WTC11 (cell line): ENCODE measurements at regions not wholly inside any gene's neighbourhood (a gene's known extent, or its start where the extent isn't known, plus 50 kb on each side); places are given as distances from the start of the nearest gene placed in this dataset.

ENCODE experiments used
- ATAC-seq: fragments of 200-7000 bp; cut with Tn5 transposase; 2 replicates; pipeline ENCODE4 v1.10.0; 2021; ENCODE audit warnings: mild to moderate bottlenecking, moderate library complexity
- CTCF ChIA-PET: fragments of 300-600 bp; sonication (Branson Sonifier 250); formaldehyde crosslinking; loops from one replicate; lab custom pipeline; 2021; ENCODE audit warnings: antibody characterized with exemption; lab: Charles Lee
- POLR2A ChIA-PET: fragments of 350-600 bp; sonication (Branson Sonifier 250); formaldehyde crosslinking; loops from one replicate; lab custom pipeline; 2021; ENCODE audit warnings: antibody characterized with exemption; lab: Charles Lee
- DNase-seq: peaks from one replicate; pipeline ENCODE4 v3.0.0; 2021; ENCODE audit warnings: low spot score
- H3K27ac Mint-ChIP-seq: 2 replicates; pipeline ENCODE4 v1.8.0; 2021; ENCODE audit warnings: mixed read lengths
- H3K27me3 Mint-ChIP-seq: 2 replicates; pipeline ENCODE4 v1.8.0; 2021; ENCODE audit warnings: low read depth, mild to moderate bottlenecking, moderate library complexity, mixed read lengths
- H3K36me3 Mint-ChIP-seq: 2 replicates; pipeline ENCODE4 v1.8.0; 2021; ENCODE audit warnings: mixed read lengths
- H3K4me1 Mint-ChIP-seq: 2 replicates; pipeline ENCODE4 v1.8.0; 2022; ENCODE audit warnings: mixed read lengths
- H3K4me3 Mint-ChIP-seq: 2 replicates; pipeline ENCODE4 v1.8.0; 2021; ENCODE audit warnings: mild to moderate bottlenecking, moderate library complexity, mixed read lengths
- H3K9me3 Mint-ChIP-seq: 2 replicates; pipeline ENCODE4 v1.8.0; 2021; ENCODE audit warnings: mixed read lengths
- E2F4 ChIP-seq: sonication (generic); formaldehyde crosslinking; IDR thresholded peaks from 2 replicates; pipeline ENCODE4 v1.8.1; 2022; ENCODE audit warnings: low read depth, mild to moderate bottlenecking, moderate library complexity, missing genetic modification reagents, borderline replicate concordance
- E2F5 ChIP-seq: sonication (generic); formaldehyde crosslinking; IDR thresholded peaks from 2 replicates; pipeline ENCODE4 v1.8.1; 2022; ENCODE audit warnings: mild to moderate bottlenecking, moderate library complexity, missing genetic modification reagents
- ELF4 ChIP-seq: sonication (generic); formaldehyde crosslinking; IDR thresholded peaks from 2 replicates; pipeline ENCODE4 v1.8.1; 2022; ENCODE audit warnings: low read depth, mild to moderate bottlenecking, moderate library complexity, missing genetic modification reagents
- ERG ChIP-seq: fragments of 250-450 bp; sonication (Bioruptor Pico); IDR thresholded peaks from 2 replicates; pipeline ENCODE4 v1.8.0; 2021; ENCODE audit warnings: mild to moderate bottlenecking
- GTF2I ChIP-seq: fragments of 250-450 bp; sonication (Bioruptor Pico); conservative IDR thresholded peaks from 2 replicates; pipeline ENCODE4 v1.4.0; 2021; ENCODE audit warnings: mild to moderate bottlenecking
- JUN ChIP-seq: sonication (generic); formaldehyde crosslinking; IDR thresholded peaks from 2 replicates; pipeline ENCODE4 v1.8.0; 2023; ENCODE audit warnings: mild to moderate bottlenecking, missing genetic modification reagents
- NR3C1 ChIP-seq: sonication (generic); formaldehyde crosslinking; conservative IDR thresholded peaks from 2 replicates; pipeline ENCODE4 v1.8.1; 2023; ENCODE audit warnings: low read depth, mild to moderate bottlenecking, missing genetic modification reagents
- OVOL2 ChIP-seq: fragments of 250-450 bp; sonication (Bioruptor Pico); IDR thresholded peaks from 2 replicates; pipeline ENCODE4 v1.9.0; 2021; ENCODE audit warnings: mild to moderate bottlenecking, borderline replicate concordance
- PRRX2 ChIP-seq: fragments of 250-450 bp; sonication (Bioruptor Pico); IDR thresholded peaks from 2 replicates; pipeline ENCODE4 v1.8.0; 2021; ENCODE audit warnings: mild to moderate bottlenecking
- RELA ChIP-seq: sonication (generic); formaldehyde crosslinking; IDR thresholded peaks from 2 replicates; pipeline ENCODE4 v1.8.1; 2022; ENCODE audit warnings: missing genetic modification reagents, mild to moderate bottlenecking, borderline replicate concordance
- USF1 ChIP-seq: sonication (generic); formaldehyde crosslinking; IDR thresholded peaks from 2 replicates; pipeline ENCODE4 v1.8.0; 2022; ENCODE audit warnings: mild to moderate bottlenecking, missing genetic modification reagents
- TF ChIP-seq, protein P1 (sequence below): sonication (generic); formaldehyde crosslinking; IDR thresholded peaks from 2 replicates; pipeline ENCODE4 v1.8.0; 2022; ENCODE audit warnings: missing genetic modification reagents
- TF ChIP-seq, protein P2 (sequence below): sonication (generic); formaldehyde crosslinking; IDR thresholded peaks from 2 replicates; pipeline ENCODE4 v1.8.0; 2023; ENCODE audit warnings: missing genetic modification reagents
- TF ChIP-seq, protein P3 (sequence below): sonication (generic); formaldehyde crosslinking; IDR thresholded peaks from 2 replicates; pipeline ENCODE4 v1.8.1; 2023; ENCODE audit warnings: mild to moderate bottlenecking, moderate library complexity, missing genetic modification reagents
- TF ChIP-seq, protein P4 (sequence below): sonication (generic); formaldehyde crosslinking; IDR thresholded peaks from 2 replicates; pipeline ENCODE4 v1.8.1; 2022; ENCODE audit warnings: mild to moderate bottlenecking, missing genetic modification reagents, moderate library complexity, borderline replicate concordance

DNA sequence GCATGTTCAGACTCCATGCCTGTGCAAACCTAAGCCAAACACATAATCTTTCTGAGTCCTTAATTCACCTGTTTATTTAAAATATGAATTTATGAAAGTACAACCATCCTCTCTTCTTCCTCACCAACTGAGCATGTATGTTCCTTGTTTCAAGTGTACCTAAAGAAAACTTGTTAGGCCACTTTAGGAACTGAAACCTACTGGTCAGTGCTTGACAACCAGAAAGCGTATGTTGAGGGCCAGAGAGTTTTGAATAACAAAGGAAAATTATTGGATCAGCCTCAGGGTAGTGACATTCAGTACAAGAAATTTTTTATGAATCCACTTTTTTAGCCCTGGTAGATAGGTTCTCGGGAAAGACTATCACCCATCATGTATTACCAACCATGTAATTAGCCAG, 847.6 kb upstream of the CELF4 start (continued):
- TF ChIP-seq, protein P1, sequence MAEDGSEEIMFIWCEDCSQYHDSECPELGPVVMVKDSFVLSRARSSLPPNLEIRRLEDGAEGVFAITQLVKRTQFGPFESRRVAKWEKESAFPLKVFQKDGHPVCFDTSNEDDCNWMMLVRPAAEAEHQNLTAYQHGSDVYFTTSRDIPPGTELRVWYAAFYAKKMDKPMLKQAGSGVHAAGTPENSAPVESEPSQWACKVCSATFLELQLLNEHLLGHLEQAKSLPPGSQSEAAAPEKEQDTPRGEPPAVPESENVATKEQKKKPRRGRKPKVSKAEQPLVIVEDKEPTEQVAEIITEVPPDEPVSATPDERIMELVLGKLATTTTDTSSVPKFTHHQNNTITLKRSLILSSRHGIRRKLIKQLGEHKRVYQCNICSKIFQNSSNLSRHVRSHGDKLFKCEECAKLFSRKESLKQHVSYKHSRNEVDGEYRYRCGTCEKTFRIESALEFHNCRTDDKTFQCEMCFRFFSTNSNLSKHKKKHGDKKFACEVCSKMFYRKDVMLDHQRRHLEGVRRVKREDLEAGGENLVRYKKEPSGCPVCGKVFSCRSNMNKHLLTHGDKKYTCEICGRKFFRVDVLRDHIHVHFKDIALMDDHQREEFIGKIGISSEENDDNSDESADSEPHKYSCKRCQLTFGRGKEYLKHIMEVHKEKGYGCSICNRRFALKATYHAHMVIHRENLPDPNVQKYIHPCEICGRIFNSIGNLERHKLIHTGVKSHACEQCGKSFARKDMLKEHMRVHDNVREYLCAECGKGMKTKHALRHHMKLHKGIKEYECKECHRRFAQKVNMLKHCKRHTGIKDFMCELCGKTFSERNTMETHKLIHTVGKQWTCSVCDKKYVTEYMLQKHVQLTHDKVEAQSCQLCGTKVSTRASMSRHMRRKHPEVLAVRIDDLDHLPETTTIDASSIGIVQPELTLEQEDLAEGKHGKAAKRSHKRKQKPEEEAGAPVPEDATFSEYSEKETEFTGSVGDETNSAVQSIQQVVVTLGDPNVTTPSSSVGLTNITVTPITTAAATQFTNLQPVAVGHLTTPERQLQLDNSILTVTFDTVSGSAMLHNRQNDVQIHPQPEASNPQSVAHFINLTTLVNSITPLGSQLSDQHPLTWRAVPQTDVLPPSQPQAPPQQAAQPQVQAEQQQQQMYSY: no peak

- no peak overlapping the region for H3K27ac Mint-ChIP-seq
- TF ChIP-seq, protein P2, sequence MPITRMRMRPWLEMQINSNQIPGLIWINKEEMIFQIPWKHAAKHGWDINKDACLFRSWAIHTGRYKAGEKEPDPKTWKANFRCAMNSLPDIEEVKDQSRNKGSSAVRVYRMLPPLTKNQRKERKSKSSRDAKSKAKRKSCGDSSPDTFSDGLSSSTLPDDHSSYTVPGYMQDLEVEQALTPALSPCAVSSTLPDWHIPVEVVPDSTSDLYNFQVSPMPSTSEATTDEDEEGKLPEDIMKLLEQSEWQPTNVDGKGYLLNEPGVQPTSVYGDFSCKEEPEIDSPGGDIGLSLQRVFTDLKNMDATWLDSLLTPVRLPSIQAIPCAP: no peak
- TF ChIP-seq GTF2I (CRISPR knock-in tag): no peak
- no peak for TF ChIP-seq RELA (CRISPR knock-in tag)
- no peak for TF ChIP-seq E2F4
- TF ChIP-seq OVOL2 (CRISPR knock-in tag): no peak
- no peak for TF ChIP-seq NR3C1 (CRISPR knock-in tag)
- CTCF ChIA-PET: no interaction called here
- H3K9me3 Mint-ChIP-seq: peaks cover 31% of the 10 kb centered on the region
- DNase-seq: no peak
- H3K4me3 Mint-ChIP-seq: no peak overlapping the region
- no peaks in the 10 kb centered on the region for H3K27me3 Mint-ChIP-seq
- no peak for ATAC-seq
- peaks cover 30% of the 10 kb centered on the region for H3K4me1 Mint-ChIP-seq
- POLR2A ChIA-PET: no interaction called here
- peaks cover 17% of the 10 kb centered on the region for H3K36me3 Mint-ChIP-seq
These were observed 841.0 kb upstream of the CELF4 start for GRCh38 chr18:38406607-38407006.

- H3K4me1 Mint-ChIP-seq: peaks cover 33% of the 10 kb centered on the region
- no peak for DNase-seq
- CTCF ChIA-PET: no interaction called here
- H3K36me3 Mint-ChIP-seq: peaks cover 11% of the 10 kb centered on the region
- no peak overlapping the region for H3K4me3 Mint-ChIP-seq
- ATAC-seq: peak; percentile 93
- H3K27me3 Mint-ChIP-seq: no peaks in the 10 kb centered on the region
- H3K9me3 Mint-ChIP-seq: peaks cover 9% of the 10 kb centered on the region
- no peak overlapping the region; the same call in 1 of the 2 replicates for H3K27ac Mint-ChIP-seq
- POLR2A ChIA-PET: interaction anchor here (0.6 kb wide), 1 partner anchor 112 kb away, joined by 3 read pairs; no protein-coding TSS in a partner anchor
- no peak for TF ChIP-seq ELF4 (CRISPR knock-in tag)
- TF ChIP-seq, protein P3, sequence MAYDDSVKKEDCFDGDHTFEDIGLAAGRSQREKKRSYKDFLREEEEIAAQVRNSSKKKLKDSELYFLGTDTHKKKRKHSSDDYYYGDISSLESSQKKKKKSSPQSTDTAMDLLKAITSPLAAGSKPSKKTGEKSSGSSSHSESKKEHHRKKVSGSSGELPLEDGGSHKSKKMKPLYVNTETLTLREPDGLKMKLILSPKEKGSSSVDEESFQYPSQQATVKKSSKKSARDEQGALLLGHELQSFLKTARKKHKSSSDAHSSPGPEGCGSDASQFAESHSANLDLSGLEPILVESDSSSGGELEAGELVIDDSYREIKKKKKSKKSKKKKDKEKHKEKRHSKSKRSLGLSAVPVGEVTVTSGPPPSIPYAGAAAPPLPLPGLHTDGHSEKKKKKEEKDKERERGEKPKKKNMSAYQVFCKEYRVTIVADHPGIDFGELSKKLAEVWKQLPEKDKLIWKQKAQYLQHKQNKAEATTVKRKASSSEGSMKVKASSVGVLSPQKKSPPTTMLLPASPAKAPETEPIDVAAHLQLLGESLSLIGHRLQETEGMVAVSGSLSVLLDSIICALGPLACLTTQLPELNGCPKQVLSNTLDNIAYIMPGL (CRISPR knock-in tag): no peak
- TF ChIP-seq, protein P1: no peak
- TF ChIP-seq JUN (CRISPR knock-in tag): no peak
- TF ChIP-seq, protein P4, sequence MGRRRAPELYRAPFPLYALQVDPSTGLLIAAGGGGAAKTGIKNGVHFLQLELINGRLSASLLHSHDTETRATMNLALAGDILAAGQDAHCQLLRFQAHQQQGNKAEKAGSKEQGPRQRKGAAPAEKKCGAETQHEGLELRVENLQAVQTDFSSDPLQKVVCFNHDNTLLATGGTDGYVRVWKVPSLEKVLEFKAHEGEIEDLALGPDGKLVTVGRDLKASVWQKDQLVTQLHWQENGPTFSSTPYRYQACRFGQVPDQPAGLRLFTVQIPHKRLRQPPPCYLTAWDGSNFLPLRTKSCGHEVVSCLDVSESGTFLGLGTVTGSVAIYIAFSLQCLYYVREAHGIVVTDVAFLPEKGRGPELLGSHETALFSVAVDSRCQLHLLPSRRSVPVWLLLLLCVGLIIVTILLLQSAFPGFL (CRISPR knock-in tag): no peak
- TF ChIP-seq USF1 (CRISPR knock-in tag): no peak
- no peak for TF ChIP-seq PRRX2 (CRISPR knock-in tag)
- TF ChIP-seq E2F5 (CRISPR knock-in tag): no peak
- no peak for TF ChIP-seq ERG (CRISPR knock-in tag)
- TF ChIP-seq, all 79 proteins: peak for 0
These were observed 836.9 kb upstream of the CELF4 start for GRCh38 chr18:38402509-38402908.
